GM21515 (cell line): ENCODE measurements at regions not wholly inside any gene's neighbourhood (a gene's known extent, or its start where the extent isn't known, plus 50 kb on each side); places are given as distances from the start of the nearest gene placed in this dataset.
A peak's percentile ranks its signal among the peaks of the same experiment; 100 is the strongest.

Experiments
- ATAC-seq: cut with Tn5 transposase; IDR thresholded peaks from one replicate; pipeline ENCODE4 v1.9.1; 2021; ENCODE audit not compliant: unreplicated experiment

GRCh38 chr9:90948156-90948555 is 146.5 kb downstream of the SYK start:
- ATAC-seq: no peak

DNA sequence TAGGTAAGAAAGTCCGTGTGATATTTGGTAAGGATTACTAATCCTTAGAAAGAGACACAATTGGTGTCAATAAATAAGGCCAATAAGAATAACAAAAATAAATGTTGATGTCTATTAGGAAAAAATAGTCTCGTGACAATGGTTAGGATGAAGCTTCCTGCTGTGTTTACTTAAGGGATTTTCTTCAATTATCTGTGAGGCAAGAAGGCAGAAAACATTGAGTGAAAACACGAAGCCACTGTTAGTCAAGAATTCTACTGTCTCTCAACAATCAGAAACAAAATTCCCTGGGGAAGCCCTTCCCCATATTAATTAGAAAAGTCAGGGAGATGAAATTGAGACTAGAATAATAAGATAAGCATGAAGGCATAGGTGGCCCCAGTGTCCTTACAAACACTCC is 149.0 kb downstream of the SYK start:
- ATAC-seq: no peak

DNA sequence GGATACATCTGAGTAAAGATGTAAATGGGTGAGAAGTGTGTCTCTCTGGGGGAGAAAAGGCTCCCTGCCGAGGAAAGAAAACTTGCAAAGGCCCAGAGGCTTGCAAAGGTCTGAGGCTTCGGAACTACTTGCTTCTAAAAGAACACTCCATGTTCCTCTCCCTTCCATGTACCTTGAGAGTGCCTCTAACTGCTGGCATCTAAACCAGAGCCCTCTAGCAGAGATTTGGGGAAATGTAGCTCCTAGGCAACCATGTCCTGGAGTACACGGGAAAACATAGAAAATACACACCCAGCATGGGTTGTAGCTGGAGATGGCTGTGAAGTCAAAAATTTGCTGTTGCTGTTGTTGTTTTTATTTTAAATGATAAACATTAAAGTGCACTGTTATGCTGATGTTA is 151.6 kb downstream of the SYK start:
- no peak for ATAC-seq

DNA sequence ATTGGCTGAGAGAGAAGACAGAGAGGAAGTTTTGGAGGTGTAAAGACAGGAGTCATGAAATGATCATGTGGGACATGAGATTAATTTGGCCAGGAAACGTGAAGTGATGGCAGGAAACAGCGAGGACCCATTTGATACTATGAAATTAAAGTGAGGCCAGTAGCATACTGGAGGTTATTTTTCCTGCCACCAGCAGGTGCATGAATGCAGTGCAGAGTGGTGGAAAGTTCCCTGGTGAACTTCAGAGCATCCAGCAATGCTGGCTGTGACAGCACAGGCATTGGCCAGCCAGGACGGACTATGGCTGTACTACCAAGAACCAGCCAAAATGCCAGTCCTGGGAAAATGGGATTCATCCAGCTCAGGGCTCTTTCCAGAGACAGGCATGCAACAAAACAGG is 152.2 kb downstream of the SYK start:
- no peak for ATAC-seq

DNA sequence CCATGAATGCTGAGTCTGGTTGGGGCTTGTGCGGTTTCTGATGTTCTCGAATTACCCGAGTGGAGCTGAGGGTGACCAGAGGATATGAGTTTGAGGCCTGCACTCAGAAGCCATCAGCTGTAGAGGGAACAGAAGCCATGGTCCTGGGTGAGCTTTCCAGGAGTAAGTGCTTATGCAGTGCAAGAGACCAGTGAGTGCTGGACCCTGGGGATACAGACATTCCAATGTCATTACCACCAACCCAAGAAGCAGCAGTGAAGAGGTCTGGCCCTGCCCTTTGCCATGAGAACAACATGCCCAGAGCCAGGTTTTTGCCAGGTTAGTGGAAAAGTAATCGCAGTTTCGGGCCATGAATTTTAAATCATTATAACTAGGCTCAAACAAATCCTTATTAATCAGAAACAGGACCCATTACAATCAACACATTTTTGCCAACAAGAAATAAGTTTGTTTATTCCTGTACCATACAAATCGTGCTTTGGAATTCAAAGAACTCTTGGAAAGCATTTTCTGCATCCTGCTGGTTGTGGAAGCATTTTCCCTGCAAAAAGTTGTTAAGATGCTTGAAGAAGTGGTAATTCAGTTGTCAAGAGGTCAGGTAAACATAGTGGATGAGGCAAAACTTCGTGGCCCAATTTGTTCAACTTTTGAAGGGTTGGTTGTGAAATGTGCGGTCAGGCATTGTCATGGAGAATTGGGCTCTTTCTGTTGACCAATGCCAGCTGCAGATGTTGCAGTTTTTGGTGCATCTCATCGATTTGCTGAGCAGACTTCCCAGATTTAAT is 154.6 kb downstream of the SYK start:
- no peak for ATAC-seq

DNA sequence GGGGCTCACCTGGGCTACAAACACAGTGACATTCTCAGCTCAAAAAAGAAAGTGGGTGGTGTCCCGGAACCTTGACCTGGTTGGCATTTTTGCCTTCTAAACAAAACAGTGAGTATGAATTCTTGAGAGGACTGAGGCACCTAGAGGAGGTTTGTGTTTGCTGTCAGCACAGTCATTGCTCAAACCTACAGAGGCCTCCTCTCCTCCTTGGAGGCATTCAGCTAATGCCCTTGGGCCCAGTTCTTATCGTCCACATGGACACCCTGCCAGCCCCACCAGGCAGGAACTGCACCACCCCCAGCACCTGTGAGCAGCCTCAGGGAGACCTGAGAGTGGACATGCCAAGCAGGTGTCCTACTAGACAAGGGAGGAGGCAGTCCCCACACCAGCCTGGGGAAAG is 156.7 kb downstream of the SYK start:
- ATAC-seq: no peak

- ATAC-seq: no peak
Measured at GRCh38 chr9:90960941-90961340, 159.3 kb downstream of the SYK start.

- ATAC-seq: no peak
Measured at GRCh38 chr9:90961375-90961774, 159.8 kb downstream of the SYK start.

- peak; percentile 62 for ATAC-seq
Measured at GRCh38 chr9:90964101-90965020, 162.7 kb downstream of the SYK start.

GRCh38 chr9:90965226-90966030 is 163.8 kb downstream of the SYK start:
- ATAC-seq: no peak

DNA sequence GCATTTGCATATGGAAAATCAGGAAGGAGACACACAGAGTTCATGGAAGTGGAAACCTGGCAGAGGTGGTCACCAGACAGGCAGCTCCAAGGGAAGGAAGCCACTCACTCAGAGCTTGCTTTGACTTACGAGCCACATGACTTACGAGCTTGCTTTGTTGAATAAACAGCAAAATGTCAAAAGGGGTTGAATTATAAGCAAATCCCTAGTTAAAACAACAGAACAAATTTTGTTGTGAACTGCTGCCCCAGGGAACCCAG is 164.3 kb downstream of the SYK start:
- ATAC-seq: no peak

DNA sequence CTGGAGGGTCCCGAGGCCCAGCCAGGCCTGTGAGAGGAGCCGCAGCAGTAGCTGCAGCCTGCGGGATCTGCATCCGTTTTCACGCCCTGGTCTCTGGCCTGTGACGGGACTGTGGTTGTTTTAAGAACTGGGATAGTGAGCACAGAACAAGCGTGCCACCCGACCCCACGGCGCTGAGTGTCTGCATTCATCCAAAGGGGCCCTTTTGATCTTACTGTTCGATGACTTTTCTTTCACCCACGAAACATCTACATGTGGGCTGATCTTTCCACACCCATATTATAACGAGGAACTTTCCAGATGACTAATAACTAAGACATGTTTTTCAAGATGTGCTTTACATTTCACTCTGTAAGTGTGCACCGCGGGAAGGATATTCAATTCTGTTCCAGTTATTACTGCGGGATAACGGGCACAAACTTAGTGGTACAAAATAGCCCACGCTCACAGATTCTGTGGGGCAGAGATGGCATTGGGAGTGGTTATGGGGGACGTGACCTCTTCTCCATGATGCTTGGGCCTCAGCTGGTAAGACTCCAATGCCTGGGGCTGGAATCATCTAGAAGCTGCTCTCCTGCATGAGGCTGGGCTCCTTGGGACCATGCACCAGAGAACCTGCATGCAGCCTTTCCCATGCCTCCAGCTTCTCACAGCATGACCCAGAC is 165.0 kb downstream of the SYK start:
- ATAC-seq: no peak

- no peak for ATAC-seq
Measured at GRCh38 chr9:90967145-90967538, 165.5 kb downstream of the SYK start.

- no peak for ATAC-seq
Measured at GRCh38 chr9:90969021-90969675, 167.5 kb downstream of the SYK start.

DNA sequence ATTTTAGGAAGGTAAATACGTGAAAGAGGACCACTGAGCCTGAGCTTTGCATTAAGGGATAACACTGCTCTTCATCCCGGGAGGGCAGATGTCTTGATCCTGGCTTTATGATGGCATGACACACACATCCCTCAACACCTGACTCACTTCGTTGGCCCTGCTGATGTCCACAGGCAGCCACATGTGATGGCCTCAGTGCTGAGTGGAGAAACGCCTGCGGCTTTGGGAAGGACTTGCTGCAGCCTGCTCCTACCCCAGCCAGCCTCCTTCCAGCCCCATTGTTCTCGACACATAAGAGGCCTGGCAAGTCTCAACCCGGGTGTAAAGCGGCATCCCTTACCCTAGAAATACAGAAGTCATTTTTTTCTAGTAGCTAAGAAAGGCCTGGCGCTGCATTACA is 169.0 kb downstream of the SYK start:
- ATAC-seq: no peak

- ATAC-seq: peak; percentile 53
Measured at GRCh38 chr9:90972057-90972456, 170.4 kb downstream of the SYK start.

- no peak for ATAC-seq
Measured at GRCh38 chr9:90974016-90974415, 172.4 kb downstream of the SYK start.

- ATAC-seq: no peak
Measured at GRCh38 chr9:90974643-90975245, 173.1 kb downstream of the SYK start.

GRCh38 chr9:90975781-90976538 is 174.3 kb downstream of the SYK start:
- ATAC-seq: no peak
